ENCODE measurements at regions not wholly inside any gene's neighbourhood (a gene's known extent, or its start where the extent isn't known, plus 50 kb on each side); places are given as distances from the start of the nearest gene placed in this dataset.

GRCh38 chr5:167897371-167897770, 394.1 kb upstream of the WWC1 start:
- in situ Hi-C loops (cut with HindIII; ENCODE audit: low pct_ligation_motif_present, low pct_unique_long_range_greater_than_20kb, low sequenced_read_pairs), result no loop called here
- no peak for DNase-seq

- DNase-seq, result no peak
- in situ Hi-C loops (cut with HindIII; ENCODE audit: low pct_ligation_motif_present, low pct_unique_long_range_greater_than_20kb, low sequenced_read_pairs), result no loop called here
These were observed 392.9 kb upstream of the WWC1 start for GRCh38 chr5:167898361-167899042.

GRCh38 chr5:167899490-167900070, 391.9 kb upstream of the WWC1 start:
- in situ Hi-C loops (cut with HindIII; ENCODE audit: low pct_ligation_motif_present, low pct_unique_long_range_greater_than_20kb, low sequenced_read_pairs), result no loop called here
- no peak for DNase-seq

- in situ Hi-C loops (cut with HindIII; ENCODE audit: low pct_ligation_motif_present, low pct_unique_long_range_greater_than_20kb, low sequenced_read_pairs), result no loop called here
- no peak for DNase-seq
These were observed 391.0 kb upstream of the WWC1 start for GRCh38 chr5:167900340-167900935.

- no peak for DNase-seq
- in situ Hi-C loops (cut with HindIII; ENCODE audit: low pct_ligation_motif_present, low pct_unique_long_range_greater_than_20kb, low sequenced_read_pairs), result no loop called here
These were observed 389.1 kb upstream of the WWC1 start for GRCh38 chr5:167902298-167902697.

GRCh38 chr5:167903243-167903642, 388.2 kb upstream of the WWC1 start:
- in situ Hi-C loops (cut with HindIII; ENCODE audit: low pct_ligation_motif_present, low pct_unique_long_range_greater_than_20kb, low sequenced_read_pairs), result no loop called here
- DNase-seq, result no peak

- in situ Hi-C loops (cut with HindIII; ENCODE audit: low pct_ligation_motif_present, low pct_unique_long_range_greater_than_20kb, low sequenced_read_pairs), result no loop called here
- no peak for DNase-seq
These were observed 387.8 kb upstream of the WWC1 start for GRCh38 chr5:167903659-167904058.

GRCh38 chr5:167905919-167906853, 385.3 kb upstream of the WWC1 start:
- in situ Hi-C loops (cut with HindIII; ENCODE audit: low pct_ligation_motif_present, low pct_unique_long_range_greater_than_20kb, low sequenced_read_pairs), result no loop called here
- DNase-seq, result no peak

- no peak for DNase-seq
- in situ Hi-C loops (cut with HindIII; ENCODE audit: low pct_ligation_motif_present, low pct_unique_long_range_greater_than_20kb, low sequenced_read_pairs), result no loop called here
These were observed 382.8 kb upstream of the WWC1 start for GRCh38 chr5:167908606-167909005.

- no peak for DNase-seq
These were observed 378.3 kb upstream of the WWC1 start for GRCh38 chr5:167912941-167913665.

GRCh38 chr5:167915237-167915636, 376.2 kb upstream of the WWC1 start:
- in situ Hi-C loops (cut with HindIII; ENCODE audit: low pct_ligation_motif_present, low pct_unique_long_range_greater_than_20kb, low sequenced_read_pairs), result no loop called here
- no peak for DNase-seq

More at GRCh38 chr5:167912941-167913665, 378.3 kb upstream of the WWC1 start:
- in situ Hi-C loops (cut with HindIII; ENCODE audit: low pct_ligation_motif_present, low pct_unique_long_range_greater_than_20kb, low sequenced_read_pairs), result no loop called here

- in situ Hi-C loops (cut with HindIII; ENCODE audit: low pct_ligation_motif_present, low pct_unique_long_range_greater_than_20kb, low sequenced_read_pairs), result no loop called here
- no peak for DNase-seq
These were observed 375.2 kb upstream of the WWC1 start for GRCh38 chr5:167916261-167916691.

- in situ Hi-C loops (cut with HindIII; ENCODE audit: low pct_ligation_motif_present, low pct_unique_long_range_greater_than_20kb, low sequenced_read_pairs), result no loop called here
- DNase-seq, result no peak
These were observed 374.7 kb upstream of the WWC1 start for GRCh38 chr5:167916706-167917105.

GRCh38 chr5:167918184-167918812, 373.1 kb upstream of the WWC1 start:
- in situ Hi-C loops (cut with HindIII; ENCODE audit: low pct_ligation_motif_present, low pct_unique_long_range_greater_than_20kb, low sequenced_read_pairs), result no loop called here
- DNase-seq, result no peak

- no peak for DNase-seq
- in situ Hi-C loops (cut with HindIII; ENCODE audit: low pct_ligation_motif_present, low pct_unique_long_range_greater_than_20kb, low sequenced_read_pairs), result no loop called here
These were observed 372.5 kb upstream of the WWC1 start for GRCh38 chr5:167918813-167919483.

GRCh38 chr5:167920589-167920988, 370.9 kb upstream of the WWC1 start:
- in situ Hi-C loops (cut with HindIII; ENCODE audit: low pct_ligation_motif_present, low pct_unique_long_range_greater_than_20kb, low sequenced_read_pairs), result no loop called here
- no peak for DNase-seq

- in situ Hi-C loops (cut with HindIII; ENCODE audit: low pct_ligation_motif_present, low pct_unique_long_range_greater_than_20kb, low sequenced_read_pairs), result no loop called here
- no peak for DNase-seq
These were observed 369.6 kb upstream of the WWC1 start for GRCh38 chr5:167921796-167922195.

- in situ Hi-C loops (cut with HindIII; ENCODE audit: low pct_ligation_motif_present, low pct_unique_long_range_greater_than_20kb, low sequenced_read_pairs), result no loop called here
- no peak for DNase-seq
These were observed 368.0 kb upstream of the WWC1 start for GRCh38 chr5:167923396-167923795.
